ENCODE measurements at regions not wholly inside any gene's neighbourhood (a gene's known extent, or its start where the extent isn't known, plus 50 kb on each side); places are given as distances from the start of the nearest gene placed in this dataset.

DNA sequence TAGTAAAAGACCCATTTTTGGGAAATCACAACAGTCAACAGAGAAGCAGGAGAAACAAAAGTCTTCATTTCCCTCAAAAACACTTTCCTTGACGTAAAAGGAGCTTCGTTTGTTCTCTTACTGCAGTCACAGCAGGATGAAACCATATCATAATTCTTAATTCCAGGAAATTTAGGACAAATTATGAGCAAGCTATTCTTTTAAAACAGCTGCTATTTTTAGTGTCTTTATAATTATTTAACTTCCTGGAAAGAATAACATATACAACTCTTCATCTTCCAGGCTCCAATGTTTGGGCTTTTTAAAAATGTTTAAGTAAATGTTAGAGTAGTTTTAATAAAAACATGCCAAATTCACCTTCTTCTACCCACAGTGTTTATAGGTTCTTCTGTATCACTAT lies 563.5 kb downstream of the LTN1 start:
- ATAC-seq (no peak), DNase-seq (ENCODE audit: low read depth, low spot score) (no peak)
- no TSS peak for BruUV-seq (replicated peaks)
- Histone ChIP-seq H3K4me3 (ENCODE audit: low read depth in 2 of 2, low read length in 2 of 2) (no peak overlapping the region), H3K27me3 (ENCODE audit: control insufficient read depth, insufficient read depth, low read length) (no peaks in the 10 kb centered on the region), H3K36me3 (ENCODE audit: control insufficient read depth, insufficient read depth, low read length) (no peaks in the 10 kb centered on the region), H3K9me3 (ENCODE audit: control insufficient read depth, insufficient read depth, low read depth, low read length) (no peaks in the 10 kb centered on the region), H3K4me1 (ENCODE audit: control insufficient read depth, insufficient read depth, low read length) (no peaks in the 10 kb centered on the region), H3K27ac (ENCODE audit: low read length) (no peak overlapping the region)
- no peak for TF ChIP-seq SIN3A (IDR thresholded peaks at IDR 0.05; ENCODE audit: borderline replicate concordance, insufficient read depth, low read depth, low read length)
- no peak for TF ChIP-seq TCF7L2 (IDR thresholded peaks at IDR 0.05; ENCODE audit: low read depth, low read length)
- TF ChIP-seq, protein P1, sequence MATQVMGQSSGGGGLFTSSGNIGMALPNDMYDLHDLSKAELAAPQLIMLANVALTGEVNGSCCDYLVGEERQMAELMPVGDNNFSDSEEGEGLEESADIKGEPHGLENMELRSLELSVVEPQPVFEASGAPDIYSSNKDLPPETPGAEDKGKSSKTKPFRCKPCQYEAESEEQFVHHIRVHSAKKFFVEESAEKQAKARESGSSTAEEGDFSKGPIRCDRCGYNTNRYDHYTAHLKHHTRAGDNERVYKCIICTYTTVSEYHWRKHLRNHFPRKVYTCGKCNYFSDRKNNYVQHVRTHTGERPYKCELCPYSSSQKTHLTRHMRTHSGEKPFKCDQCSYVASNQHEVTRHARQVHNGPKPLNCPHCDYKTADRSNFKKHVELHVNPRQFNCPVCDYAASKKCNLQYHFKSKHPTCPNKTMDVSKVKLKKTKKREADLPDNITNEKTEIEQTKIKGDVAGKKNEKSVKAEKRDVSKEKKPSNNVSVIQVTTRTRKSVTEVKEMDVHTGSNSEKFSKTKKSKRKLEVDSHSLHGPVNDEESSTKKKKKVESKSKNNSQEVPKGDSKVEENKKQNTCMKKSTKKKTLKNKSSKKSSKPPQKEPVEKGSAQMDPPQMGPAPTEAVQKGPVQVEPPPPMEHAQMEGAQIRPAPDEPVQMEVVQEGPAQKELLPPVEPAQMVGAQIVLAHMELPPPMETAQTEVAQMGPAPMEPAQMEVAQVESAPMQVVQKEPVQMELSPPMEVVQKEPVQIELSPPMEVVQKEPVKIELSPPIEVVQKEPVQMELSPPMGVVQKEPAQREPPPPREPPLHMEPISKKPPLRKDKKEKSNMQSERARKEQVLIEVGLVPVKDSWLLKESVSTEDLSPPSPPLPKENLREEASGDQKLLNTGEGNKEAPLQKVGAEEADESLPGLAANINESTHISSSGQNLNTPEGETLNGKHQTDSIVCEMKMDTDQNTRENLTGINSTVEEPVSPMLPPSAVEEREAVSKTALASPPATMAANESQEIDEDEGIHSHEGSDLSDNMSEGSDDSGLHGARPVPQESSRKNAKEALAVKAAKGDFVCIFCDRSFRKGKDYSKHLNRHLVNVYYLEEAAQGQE (IDR thresholded peaks at IDR 0.05; ENCODE audit: insufficient read depth in 1 of 2, low read depth in 2 of 2, low read length in 1 of 2), result no peak
- TF ChIP-seq POLR2AphosphoS5 (IDR thresholded peaks at IDR 0.05; ENCODE audit: low read depth, low read length), result no peak
- TF ChIP-seq, protein P2, sequence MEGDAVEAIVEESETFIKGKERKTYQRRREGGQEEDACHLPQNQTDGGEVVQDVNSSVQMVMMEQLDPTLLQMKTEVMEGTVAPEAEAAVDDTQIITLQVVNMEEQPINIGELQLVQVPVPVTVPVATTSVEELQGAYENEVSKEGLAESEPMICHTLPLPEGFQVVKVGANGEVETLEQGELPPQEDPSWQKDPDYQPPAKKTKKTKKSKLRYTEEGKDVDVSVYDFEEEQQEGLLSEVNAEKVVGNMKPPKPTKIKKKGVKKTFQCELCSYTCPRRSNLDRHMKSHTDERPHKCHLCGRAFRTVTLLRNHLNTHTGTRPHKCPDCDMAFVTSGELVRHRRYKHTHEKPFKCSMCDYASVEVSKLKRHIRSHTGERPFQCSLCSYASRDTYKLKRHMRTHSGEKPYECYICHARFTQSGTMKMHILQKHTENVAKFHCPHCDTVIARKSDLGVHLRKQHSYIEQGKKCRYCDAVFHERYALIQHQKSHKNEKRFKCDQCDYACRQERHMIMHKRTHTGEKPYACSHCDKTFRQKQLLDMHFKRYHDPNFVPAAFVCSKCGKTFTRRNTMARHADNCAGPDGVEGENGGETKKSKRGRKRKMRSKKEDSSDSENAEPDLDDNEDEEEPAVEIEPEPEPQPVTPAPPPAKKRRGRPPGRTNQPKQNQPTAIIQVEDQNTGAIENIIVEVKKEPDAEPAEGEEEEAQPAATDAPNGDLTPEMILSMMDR (IDR thresholded peaks at IDR 0.05), result no peak
- intact Hi-C loops (cut with micrococcal nuclease; ENCODE audit: unreplicated experiment) (no loop called here), in situ Hi-C loops (cut with HindIII; ENCODE audit: low pct_unique_long_range_greater_than_20kb, low sequenced_read_pairs) (no loop called here)
- ChIA-PET POLR2A (no interaction called here), CTCF (no interaction called here)

DNA sequence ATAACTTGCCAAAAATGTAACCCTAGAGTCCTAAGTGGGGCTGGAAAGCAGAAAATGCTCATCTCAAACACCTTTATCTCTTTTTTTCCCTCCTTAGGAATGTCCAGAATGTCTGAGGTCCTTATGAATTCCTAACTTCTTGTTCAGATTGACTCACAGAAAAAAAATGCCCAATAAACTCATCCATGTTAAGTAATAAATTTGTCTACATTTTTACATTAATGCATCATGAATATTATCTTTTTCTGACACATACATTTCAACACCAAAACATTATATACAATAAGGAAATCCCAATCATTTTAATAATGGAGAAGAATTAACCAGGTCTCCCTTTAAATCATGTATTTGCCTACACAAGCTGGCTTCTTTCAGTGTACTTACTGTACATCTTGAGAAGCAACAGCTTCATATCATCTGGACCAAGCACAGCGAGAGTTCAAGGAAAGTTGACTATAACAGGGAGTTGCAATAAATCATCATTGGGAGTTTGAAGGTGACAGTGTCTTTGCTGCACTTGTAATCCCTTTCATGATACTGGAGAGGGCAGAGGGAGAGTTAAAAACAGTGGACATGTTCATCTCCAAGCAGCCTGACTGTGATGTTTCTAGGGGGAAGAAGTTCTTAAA lies 565.2 kb downstream of the LTN1 start:
- no peak overlapping the region for H3K27ac ChIP-seq (ENCODE audit: low read length)
- POLR2A ChIA-PET, result no interaction called here
- in situ Hi-C loops (cut with HindIII; ENCODE audit: low pct_unique_long_range_greater_than_20kb, low sequenced_read_pairs) (no loop called here), intact Hi-C loops (cut with micrococcal nuclease; ENCODE audit: unreplicated experiment) (no loop called here)
- DNase-seq (ENCODE audit: low read depth, low spot score) (no peak), ATAC-seq (no peak)
- no peaks in the 10 kb centered on the region for H3K36me3 ChIP-seq (ENCODE audit: control insufficient read depth, insufficient read depth, low read length)
- H3K9me3 ChIP-seq (ENCODE audit: control insufficient read depth, insufficient read depth, low read depth, low read length), result no peaks in the 10 kb centered on the region
- H3K4me1 ChIP-seq (ENCODE audit: control insufficient read depth, insufficient read depth, low read length), result no peaks in the 10 kb centered on the region
- no peaks in the 10 kb centered on the region for H3K27me3 ChIP-seq (ENCODE audit: control insufficient read depth, insufficient read depth, low read length)
- no peak overlapping the region for H3K4me3 ChIP-seq (ENCODE audit: low read depth in 2 of 2, low read length in 2 of 2)
- TF ChIP-seq SIN3A (IDR thresholded peaks at IDR 0.05; ENCODE audit: borderline replicate concordance, insufficient read depth, low read depth, low read length) (no peak), POLR2AphosphoS5 (IDR thresholded peaks at IDR 0.05; ENCODE audit: low read depth, low read length) (no peak), TCF7L2 (IDR thresholded peaks at IDR 0.05; ENCODE audit: low read depth, low read length) (no peak)
- TF ChIP-seq, protein P2 (IDR thresholded peaks at IDR 0.05), result no peak
- TF ChIP-seq, protein P1 (IDR thresholded peaks at IDR 0.05; ENCODE audit: insufficient read depth in 1 of 2, low read depth in 2 of 2, low read length in 1 of 2), result no peak
- CTCF ChIA-PET, result interaction anchor here (0.6 kb wide), 1 partner anchor 1631 kb away, joined by 3 read pairs; no protein-coding TSS in a partner anchor
- BruUV-seq (replicated peaks), result no TSS peak
